KMS-11 (cell line): ENCODE measurements at regions not wholly inside any gene's neighbourhood (a gene's known extent, or its start where the extent isn't known, plus 50 kb on each side); places are given as distances from the start of the nearest gene placed in this dataset.

ENCODE experiments used
- H2AFZ ChIP-seq: fragments of 200-600 bp; sonication (generic); 2 replicates; pipeline ENCODE4 v1.6.1; 2016; ENCODE audit warnings: antibody characterized with exemption, mixed run types, low read depth
- H3K27ac ChIP-seq: fragments of 200-600 bp; sonication (generic); 2 replicates; pipeline ENCODE4 v1.6.1; 2016; ENCODE audit warnings: mild to moderate bottlenecking, mixed run types
- H3K27me3 ChIP-seq: fragments of 200-600 bp; sonication (generic); 2 replicates; pipeline ENCODE4 v1.6.1; 2017; ENCODE audit warnings: mild to moderate bottlenecking, low read depth, mixed run types, moderate library complexity; ENCODE audit not compliant: insufficient read depth
- H3K36me3 ChIP-seq: fragments of 200-600 bp; sonication (generic); 2 replicates; pipeline ENCODE4 v1.6.1; 2017; ENCODE audit warnings: mild to moderate bottlenecking, mixed run types; ENCODE audit not compliant: insufficient read depth
- H3K4me1 ChIP-seq: fragments of 200-600 bp; sonication (generic); 2 replicates; pipeline ENCODE4 v1.6.1; 2016; ENCODE audit warnings: mild to moderate bottlenecking, low read depth, mixed run types; ENCODE audit not compliant: poor library complexity, severe bottlenecking
- H3K4me2 ChIP-seq: fragments of 200-600 bp; sonication (generic); 2 replicates; pipeline ENCODE4 v1.7.0; 2016; ENCODE audit warnings: mild to moderate bottlenecking, mixed run types
- H3K4me3 ChIP-seq: fragments of 200-600 bp; sonication (generic); IDR thresholded peaks from 2 replicates; pipeline ENCODE4 v1.6.1; 2017; ENCODE audit warnings: low read depth, low read length, mixed read lengths; ENCODE audit not compliant: insufficient read depth
- H3K79me2 ChIP-seq: fragments of 200-600 bp; sonication (generic); 2 replicates; pipeline ENCODE4 v1.6.1; 2016; ENCODE audit warnings: low read depth, mixed run types; ENCODE audit not compliant: insufficient read depth
- H3K9ac ChIP-seq: fragments of 200-600 bp; sonication (generic); 2 replicates; pipeline ENCODE4 v1.6.1; 2016; ENCODE audit warnings: mild to moderate bottlenecking, mixed run types
- H4K20me1 ChIP-seq: fragments of 200-600 bp; sonication (generic); 2 replicates; pipeline ENCODE4 v1.6.1; 2016; ENCODE audit warnings: mild to moderate bottlenecking, mixed run types; ENCODE audit not compliant: insufficient read depth
- TF ChIP-seq, protein P1 (sequence below): fragments of 200-600 bp; sonication (generic); conservative IDR thresholded peaks from 2 replicates; pipeline ENCODE4 v1.6.1; 2017; ENCODE audit warnings: low read depth, mild to moderate bottlenecking, antibody characterized with exemption, low read length, moderate library complexity, mixed read lengths

DNA sequence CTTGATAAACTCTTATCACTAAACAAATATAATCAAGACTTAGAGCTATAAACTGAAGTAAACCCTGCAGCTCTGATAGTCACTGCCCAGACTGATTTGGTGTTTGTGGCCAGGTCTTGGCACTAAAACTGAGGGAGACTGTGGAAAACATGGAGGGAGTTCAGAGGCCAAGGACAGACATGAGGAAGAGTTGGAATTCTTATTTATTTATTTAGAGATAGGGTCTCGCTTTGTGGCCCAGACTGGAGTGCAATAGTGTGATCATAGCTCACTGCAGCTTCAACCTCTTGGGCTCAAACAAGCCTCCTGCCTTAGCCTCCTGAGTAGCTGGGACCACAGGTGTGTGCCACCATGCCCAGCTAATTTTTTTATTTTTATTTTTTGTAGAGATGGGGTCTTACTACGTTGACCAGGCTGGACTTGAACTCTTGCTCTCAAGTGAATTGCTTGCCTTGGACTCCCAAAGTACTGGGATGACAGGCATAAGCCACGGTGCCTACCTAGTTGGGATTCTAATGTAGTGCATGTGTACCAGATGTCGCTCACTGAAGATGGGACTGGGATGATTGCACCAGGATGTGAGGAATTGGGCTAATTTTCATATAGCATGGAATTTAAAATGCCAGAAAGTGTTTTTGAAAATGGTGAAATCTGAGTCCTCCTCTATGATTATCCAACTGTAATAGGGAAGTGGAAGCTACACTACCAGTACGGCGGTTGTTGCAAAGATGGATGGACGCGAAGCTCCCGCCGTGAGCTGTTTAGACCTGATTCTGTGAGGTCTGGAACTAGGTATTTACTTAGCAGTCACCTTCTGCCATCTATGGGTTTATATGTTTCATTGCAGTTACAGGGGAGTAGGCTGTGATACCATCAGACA is 52.7 kb upstream of the CTLA4 start:
- TF ChIP-seq, protein P1, sequence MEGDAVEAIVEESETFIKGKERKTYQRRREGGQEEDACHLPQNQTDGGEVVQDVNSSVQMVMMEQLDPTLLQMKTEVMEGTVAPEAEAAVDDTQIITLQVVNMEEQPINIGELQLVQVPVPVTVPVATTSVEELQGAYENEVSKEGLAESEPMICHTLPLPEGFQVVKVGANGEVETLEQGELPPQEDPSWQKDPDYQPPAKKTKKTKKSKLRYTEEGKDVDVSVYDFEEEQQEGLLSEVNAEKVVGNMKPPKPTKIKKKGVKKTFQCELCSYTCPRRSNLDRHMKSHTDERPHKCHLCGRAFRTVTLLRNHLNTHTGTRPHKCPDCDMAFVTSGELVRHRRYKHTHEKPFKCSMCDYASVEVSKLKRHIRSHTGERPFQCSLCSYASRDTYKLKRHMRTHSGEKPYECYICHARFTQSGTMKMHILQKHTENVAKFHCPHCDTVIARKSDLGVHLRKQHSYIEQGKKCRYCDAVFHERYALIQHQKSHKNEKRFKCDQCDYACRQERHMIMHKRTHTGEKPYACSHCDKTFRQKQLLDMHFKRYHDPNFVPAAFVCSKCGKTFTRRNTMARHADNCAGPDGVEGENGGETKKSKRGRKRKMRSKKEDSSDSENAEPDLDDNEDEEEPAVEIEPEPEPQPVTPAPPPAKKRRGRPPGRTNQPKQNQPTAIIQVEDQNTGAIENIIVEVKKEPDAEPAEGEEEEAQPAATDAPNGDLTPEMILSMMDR: peak; percentile 89
- H2AFZ ChIP-seq: peak overlapping the region; percentile 58; the same call in 1 of the 2 replicates
- H3K4me3 ChIP-seq: no peak overlapping the region
- peak overlapping the region; percentile 44; the same call in 1 of the 2 replicates for H3K4me2 ChIP-seq
- H4K20me1 ChIP-seq: no peaks in the 10 kb centered on the region
- no peaks in the 10 kb centered on the region for H3K79me2 ChIP-seq
- peaks cover 75% of the 10 kb centered on the region for H3K4me1 ChIP-seq
- H3K27ac ChIP-seq: no peak overlapping the region
- no peaks in the 10 kb centered on the region for H3K27me3 ChIP-seq
- no peak overlapping the region for H3K9ac ChIP-seq
- H3K36me3 ChIP-seq: no peaks in the 10 kb centered on the region

DNA sequence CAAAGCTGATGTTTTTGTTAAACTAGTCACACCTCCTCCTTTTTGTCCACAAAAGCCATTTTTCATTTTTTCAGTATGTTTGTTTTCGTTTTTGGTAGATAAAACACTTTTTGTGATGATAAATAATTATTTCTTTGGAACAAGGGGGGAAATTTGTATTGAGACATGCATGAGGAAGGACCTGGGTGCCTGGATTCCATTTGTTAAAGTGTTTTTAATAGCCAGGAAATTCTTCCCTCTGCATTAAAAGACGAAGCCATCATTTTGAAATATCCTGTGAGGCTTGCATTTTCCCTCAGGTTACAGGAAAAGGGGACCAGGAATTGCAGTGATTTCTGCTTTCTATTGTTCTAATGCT is 52.1 kb upstream of the CTLA4 start:
- no peaks in the 10 kb centered on the region for H3K36me3 ChIP-seq
- no peaks in the 10 kb centered on the region for H4K20me1 ChIP-seq
- H3K9ac ChIP-seq: no peak overlapping the region
- TF ChIP-seq, protein P1: peak; percentile 45; the same call in 1 of the 2 replicates
- no peaks in the 10 kb centered on the region for H3K79me2 ChIP-seq
- H3K27ac ChIP-seq: peak overlapping the region; percentile 14; the same call in 1 of the 2 replicates
- peak overlapping the region; percentile 44; the same call in 1 of the 2 replicates for H3K4me2 ChIP-seq
- no peaks in the 10 kb centered on the region for H3K27me3 ChIP-seq
- H2AFZ ChIP-seq: peak overlapping the region; percentile 58
- H3K4me3 ChIP-seq: no peak overlapping the region
- H3K4me1 ChIP-seq: peaks cover 81% of the 10 kb centered on the region

DNA sequence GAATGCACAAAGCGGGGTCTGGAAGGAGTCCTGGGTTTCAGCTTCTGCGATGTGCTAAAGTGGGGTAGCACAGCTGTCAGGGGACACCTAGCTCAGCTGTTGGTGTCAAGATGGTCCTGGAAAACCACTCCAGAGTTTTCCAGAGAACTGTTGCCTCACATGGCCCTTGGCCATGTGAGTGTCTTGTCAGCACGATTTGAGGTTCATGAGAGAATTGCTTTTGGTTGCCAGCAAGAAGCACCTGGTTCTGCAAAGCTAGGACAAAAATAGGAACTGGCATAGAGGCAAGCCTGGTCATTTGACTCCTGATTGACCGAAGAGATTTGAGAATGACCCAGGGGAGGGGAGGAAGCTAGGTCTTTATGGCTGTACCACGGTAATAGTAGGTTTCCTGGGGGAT is 50.4 kb upstream of the CTLA4 start:
- Histone ChIP-seq H3K4me1 (peaks cover 75% of the 10 kb centered on the region), H3K4me3 (no peak overlapping the region), H3K27ac (no peak overlapping the region), H4K20me1 (no peaks in the 10 kb centered on the region), H3K36me3 (no peaks in the 10 kb centered on the region), H3K4me2 (peak overlapping the region; percentile 26), H3K79me2 (no peaks in the 10 kb centered on the region), H3K9ac (no peak overlapping the region), H3K27me3 (no peaks in the 10 kb centered on the region), H2AFZ (peak overlapping the region; percentile 16; the same call in 1 of the 2 replicates)
- TF ChIP-seq, protein P1: no peak
